ENCODE measurements at regions not wholly inside any gene's neighbourhood (a gene's known extent, or its start where the extent isn't known, plus 50 kb on each side); places are given as distances from the start of the nearest gene placed in this dataset.
A peak's percentile ranks its signal among the peaks of the same experiment; 100 is the strongest.

DNA sequence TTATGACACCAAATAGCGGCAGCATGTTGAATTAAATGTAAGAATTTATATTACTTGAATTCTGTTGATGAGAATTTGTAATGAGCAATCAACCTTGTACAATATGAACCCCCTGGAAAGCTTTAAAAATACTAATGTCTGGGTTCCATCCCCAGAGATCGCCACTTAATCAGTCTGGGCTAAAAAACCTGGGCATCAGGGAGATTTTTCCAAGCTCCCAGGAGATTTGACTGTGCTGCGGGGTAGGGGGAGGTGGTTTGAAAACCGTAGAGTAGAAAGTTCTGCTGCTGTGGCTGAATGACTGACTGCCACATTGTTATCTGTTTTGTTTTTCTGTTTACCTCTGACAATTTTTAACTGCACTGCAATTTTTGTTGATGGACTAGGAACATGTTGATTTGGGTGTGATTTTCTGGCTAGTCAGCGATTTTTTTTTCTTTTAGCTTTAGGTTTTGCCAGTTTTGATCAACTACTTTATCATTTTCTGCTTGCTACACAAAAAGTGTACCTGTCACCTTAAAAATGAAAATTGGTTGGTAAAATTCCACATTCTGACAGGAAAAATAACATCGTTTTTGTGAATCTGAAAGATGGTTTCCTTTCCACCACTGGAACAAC lies 79.3 kb downstream of the PCTP start:
- DNase-seq (ENCODE audit: low read depth): no peak

DNA sequence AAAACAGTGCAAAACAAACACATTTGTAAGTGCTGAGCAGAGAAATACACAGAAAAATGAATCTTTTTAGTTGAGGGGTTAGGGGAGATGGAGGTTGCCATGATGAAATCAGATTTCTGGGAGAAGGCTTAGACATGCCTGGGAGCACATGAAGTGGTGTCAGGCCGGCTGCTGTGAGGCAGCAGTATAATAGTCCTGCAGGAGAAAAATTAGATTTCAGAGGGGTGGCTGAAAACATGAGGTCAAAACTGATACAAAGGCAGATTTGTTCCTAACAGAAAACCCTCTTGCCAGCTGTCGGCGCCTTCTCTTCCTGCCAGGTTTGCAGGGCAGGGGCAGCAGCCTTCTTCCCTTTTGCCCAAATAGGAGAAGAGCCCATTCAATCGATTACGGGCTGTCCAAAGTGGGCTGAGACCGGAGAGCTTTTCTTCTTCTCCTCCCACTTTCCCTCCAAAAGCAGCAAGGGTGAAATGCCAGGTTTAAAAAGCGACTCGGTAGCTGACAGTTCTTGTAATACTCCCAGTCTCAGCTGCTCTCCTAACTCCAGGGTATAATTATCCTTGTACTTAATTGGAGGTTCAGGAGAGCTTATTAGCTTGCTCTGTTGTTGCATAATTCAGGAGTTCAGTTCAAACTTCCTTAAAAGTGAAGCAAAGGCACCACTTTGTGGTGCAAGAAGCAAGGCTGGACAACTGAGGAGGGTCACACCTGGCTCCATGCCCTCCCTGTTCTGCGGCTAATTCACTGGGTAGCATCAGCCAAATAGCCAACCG lies 80.0 kb downstream of the PCTP start:
- no peak for DNase-seq (ENCODE audit: low read depth)

DNA sequence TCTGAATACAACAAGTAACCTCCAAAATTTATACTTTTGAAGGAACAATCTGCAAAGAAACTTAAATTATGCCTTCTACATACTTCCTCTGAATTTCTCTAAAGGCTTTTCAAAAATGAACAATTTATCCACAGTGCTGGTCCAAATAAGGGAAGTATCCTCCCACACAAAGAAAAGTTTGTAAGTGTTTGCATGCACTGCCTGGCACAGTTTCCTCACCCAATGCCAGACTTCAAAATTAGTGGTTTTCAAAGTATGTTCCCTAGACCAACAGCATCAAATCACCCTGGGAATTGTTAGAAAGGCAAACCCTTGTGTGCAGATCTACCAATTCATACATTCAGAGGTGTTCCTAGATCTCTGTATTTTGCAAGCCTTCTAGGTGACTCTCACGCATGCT lies 82.5 kb downstream of the PCTP start:
- DNase-seq (ENCODE audit: low read depth): no peak

- no peak for DNase-seq (ENCODE audit: low read depth)
Observed at GRCh38 chr17:55842405-55843158, 91.7 kb downstream of the PCTP start.

GRCh38 chr17:55843785-55844184 lies 92.9 kb downstream of the PCTP start:
- no peak for DNase-seq (ENCODE audit: low read depth)

DNA sequence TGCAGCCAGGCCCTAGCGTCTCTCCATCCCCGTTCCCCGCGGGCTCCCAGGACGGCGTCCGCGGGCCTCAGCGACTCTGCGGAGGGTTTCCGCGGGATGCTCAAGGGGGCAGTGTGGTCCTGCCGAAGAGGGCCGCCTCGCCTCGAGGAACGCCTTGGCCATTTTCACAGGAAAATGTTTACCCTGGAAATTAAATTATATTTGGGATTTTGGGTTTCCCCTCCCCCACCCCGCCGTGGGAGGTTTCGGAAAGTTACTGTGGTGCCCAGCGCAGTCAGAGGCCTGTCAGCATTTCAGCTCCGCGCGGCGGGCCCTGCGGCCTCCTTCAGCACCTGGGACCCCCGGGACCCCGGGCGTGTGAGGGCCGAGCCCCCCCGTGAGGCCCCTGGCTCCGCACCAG lies 94.5 kb downstream of the PCTP start:
- DNase-seq (ENCODE audit: low read depth): peak; percentile 36

- DNase-seq (ENCODE audit: low read depth): no peak
Observed at GRCh38 chr17:55846745-55847144, 95.9 kb downstream of the PCTP start.

DNA sequence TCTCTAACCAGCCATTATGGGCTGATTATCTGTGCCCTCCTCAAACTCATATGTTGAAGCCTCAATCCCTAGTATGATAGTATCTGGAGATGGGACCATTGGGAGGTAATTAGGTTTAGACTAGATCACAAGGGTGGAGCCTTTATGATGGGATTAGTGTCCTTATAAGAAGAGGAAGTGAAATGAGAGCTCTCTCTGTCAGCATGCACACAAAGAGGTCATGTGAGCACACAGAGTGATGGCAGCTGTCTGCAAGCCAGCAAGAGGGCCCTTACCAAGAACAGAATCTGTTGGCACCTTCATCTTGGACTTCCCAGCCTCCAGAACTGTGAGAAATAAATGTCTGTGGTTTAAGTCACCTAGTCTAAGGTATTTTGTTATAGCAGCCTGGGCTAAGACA lies 101.9 kb downstream of the PCTP start:
- no peak for DNase-seq (ENCODE audit: low read depth)

GRCh38 chr17:55859301-55859795 lies 108.5 kb downstream of the PCTP start:
- no peak for DNase-seq (ENCODE audit: low read depth)

GRCh38 chr17:55865072-55865762 lies 114.4 kb downstream of the PCTP start:
- DNase-seq (ENCODE audit: low read depth): no peak

- DNase-seq (ENCODE audit: low read depth): no peak
Observed at GRCh38 chr17:55870044-55870443, 119.2 kb downstream of the PCTP start.

DNA sequence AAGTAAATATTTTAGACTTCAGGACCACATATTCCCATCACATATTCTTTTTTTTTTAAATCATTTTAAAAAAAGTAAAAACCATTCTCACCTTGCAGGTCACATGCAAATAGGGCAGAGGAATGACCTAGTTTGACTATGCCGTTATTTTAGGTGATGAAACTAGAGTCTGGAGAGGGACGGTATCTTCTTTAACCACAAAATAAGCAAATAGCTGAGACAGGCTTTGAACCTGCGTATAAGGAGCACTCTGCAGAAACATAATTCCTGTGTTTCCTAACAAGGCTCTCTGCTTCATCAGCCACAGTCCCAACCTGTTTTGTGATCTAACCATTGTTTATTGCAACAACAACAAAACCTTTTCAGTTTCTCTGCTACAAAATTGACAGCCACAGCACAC lies 121.5 kb downstream of the PCTP start:
- no peak for DNase-seq (ENCODE audit: low read depth)

DNA sequence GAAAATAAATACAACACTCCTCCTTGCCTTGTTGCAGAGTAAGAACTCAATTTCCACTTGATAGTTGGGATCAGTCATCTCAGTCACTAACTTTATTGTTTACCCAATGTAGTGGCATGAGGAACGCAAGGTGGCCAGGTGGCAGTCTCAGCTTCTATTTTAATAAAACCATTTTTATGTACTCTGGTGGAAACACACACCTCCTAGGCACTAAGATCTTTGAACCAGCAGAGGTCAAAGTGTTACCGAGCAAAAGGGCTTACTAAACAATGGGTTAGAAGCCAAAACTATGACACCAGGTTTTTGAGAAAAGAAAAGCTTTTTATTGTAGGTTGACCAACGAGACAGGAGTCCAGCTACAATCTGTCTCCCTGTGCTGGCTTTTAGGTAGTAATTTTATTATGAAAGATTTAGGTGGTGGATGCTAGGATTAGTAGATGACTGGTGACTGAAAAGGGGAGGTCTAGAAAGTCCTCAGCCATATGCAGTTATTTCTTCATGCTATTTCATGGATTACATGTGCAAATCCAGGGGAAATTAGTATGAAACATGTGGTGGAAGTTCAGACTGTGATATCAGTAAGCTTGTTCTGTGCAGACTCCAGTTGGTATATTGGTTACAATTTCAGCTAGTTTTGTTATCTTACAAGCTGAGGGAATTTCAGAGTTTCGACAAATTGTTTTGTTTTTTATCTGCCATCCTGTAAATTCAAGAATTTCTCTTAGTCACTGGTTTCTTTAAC lies 122.3 kb downstream of the PCTP start:
- no peak for DNase-seq (ENCODE audit: low read depth)

- no peak for DNase-seq (ENCODE audit: low read depth)
Observed at GRCh38 chr17:55883149-55883548, 132.3 kb downstream of the PCTP start.

DNA sequence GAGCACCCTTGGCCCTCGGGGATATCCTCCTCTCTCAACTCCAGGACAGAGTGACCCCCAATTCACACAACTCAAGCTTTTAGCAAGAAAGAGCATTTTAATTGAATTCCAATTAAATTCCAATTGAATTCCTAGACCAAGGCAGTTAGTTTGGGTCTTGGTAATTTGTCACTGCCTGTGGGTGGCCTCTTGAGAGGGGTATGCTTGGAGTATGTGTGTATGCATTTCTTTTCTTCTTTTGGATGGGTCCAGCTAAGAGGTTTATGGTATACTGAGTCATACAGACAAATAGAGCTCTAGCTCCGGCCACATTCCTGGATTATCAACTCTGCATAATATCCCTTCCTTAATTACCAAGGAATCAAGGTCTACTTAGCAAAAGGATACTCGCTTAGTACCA lies 136.7 kb downstream of the PCTP start:
- no peak for DNase-seq (ENCODE audit: low read depth)

DNA sequence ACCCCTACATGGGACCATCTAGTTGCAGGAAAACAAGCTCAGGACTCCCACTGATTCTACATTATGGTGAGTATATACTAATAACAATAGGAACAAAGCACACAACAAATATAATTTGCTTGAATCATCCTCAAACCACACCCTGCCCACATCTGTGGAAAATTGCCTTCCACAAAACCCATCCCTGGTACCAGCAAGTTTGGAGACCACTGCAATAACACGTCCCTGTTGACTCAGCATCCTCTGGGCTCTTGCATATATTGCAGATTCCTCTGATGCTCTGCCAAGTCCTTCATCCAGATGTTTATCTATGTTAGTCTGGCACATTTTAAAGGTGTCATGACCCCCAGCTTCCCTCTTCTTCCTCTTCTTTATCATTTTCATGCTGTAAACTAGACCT lies 138.4 kb downstream of the PCTP start:
- no peak for DNase-seq (ENCODE audit: low read depth)

DNA sequence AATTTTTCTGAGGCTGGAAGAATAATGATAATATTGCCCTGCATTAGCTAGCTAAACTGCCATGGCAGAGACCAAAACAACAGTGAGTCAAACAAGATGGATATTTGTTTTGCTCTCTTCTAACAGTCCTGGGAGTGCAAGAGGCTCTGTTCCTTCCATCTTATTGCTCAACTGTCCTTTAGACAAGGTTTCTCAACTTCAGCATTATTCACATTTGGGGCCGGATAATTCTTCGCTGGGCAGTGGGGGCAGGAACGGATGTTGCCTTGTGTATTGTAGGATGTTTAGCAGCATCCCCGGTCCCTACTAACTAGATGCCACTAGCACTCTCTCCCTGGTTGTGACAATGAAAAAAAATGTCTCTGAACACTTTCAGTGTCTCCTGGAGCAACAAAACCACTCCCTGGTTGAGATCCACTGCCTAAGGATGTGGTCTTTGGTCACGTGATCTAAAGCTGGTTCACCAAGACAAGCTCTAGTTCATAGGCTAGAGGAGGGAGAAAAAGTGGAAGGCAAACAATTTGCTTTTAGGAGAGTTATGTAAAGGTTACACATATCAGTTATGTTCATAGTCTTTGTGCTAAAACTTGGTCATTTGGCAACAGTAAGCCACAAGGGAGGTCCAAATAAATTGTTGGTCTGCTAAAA lies 144.4 kb downstream of the PCTP start:
- DNase-seq (ENCODE audit: low read depth): no peak

- no peak for DNase-seq (ENCODE audit: low read depth)
Observed at GRCh38 chr17:55897301-55897700, 146.4 kb downstream of the PCTP start.

DNA sequence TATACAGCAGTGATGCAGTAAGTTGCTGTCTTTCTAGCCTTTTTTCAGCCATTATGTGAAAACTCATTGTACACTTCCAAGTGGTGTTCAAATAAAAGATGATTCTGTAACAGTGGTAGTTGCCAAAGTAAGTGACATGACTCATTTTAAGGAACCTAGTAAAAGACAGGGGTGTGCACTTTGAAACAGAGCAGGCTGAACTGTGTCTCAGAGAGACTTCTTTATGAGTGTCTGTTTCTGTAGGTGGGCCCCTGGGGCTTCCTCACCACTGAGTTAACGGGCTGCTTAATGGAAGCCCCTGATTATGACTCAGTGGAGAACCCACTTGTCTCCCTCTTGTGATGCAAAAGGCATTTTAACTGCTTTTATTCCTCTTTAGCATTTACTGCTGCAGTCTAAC lies 147.3 kb downstream of the PCTP start:
- DNase-seq (ENCODE audit: low read depth): no peak

DNA sequence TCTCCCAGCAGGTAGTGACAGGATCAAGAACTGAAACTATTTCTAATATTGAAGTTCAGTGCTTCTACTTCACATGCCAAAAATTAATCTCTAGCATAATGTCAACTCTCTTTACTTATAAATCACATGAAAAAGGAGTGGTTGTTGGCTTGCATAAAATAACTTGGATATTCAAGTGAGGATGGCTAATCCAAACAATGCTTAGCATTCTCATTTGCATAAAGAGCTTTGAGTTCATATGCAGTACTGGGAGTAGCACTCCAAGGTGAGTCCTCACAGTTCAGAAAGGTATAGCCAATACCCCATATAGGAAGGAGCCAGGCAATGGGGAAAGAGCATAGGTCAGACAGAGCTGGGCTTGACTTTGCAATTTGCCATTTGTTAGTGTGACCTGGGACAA lies 149.3 kb downstream of the PCTP start:
- DNase-seq (ENCODE audit: low read depth): no peak

- no peak for DNase-seq (ENCODE audit: low read depth)
Observed at GRCh38 chr17:55903028-55903690, 152.3 kb downstream of the PCTP start.
